ENCODE measurements at regions not wholly inside any gene's neighbourhood (a gene's known extent, or its start where the extent isn't known, plus 50 kb on each side); places are given as distances from the start of the nearest gene placed in this dataset.

GRCh38 chr1:178627037-178627436 lies 98.0 kb upstream of the RALGPS2 start:
- TF ChIP-seq CTCF (tag by site-specific recombination; IDR thresholded peaks at IDR 0.05) (no peak), REPIN1 (tag by site-specific recombination; IDR thresholded peaks at IDR 0.05; ENCODE audit: low read depth) (no peak), ZBTB11 (tag by site-specific recombination; conservative IDR thresholded peaks at IDR 0.05; ENCODE audit: low read depth) (no peak), ZNF830 (tag by site-specific recombination; IDR thresholded peaks at IDR 0.05; ENCODE audit: low read depth) (no peak), PRDM4 (tag by site-specific recombination; IDR thresholded peaks at IDR 0.05) (no peak), IKZF3 (tag by site-specific recombination; IDR thresholded peaks at IDR 0.05) (no peak), REST (tag by site-specific recombination; IDR thresholded peaks at IDR 0.05) (no peak), ZNF488 (tag by site-specific recombination; IDR thresholded peaks at IDR 0.05) (no peak), ZFP3 (tag by site-specific recombination; IDR thresholded peaks at IDR 0.05; ENCODE audit: low read depth) (no peak)

Measured in HEK293 (cell line).